ENCODE measurements at regions not wholly inside any gene's neighbourhood (a gene's known extent, or its start where the extent isn't known, plus 50 kb on each side); places are given as distances from the start of the nearest gene placed in this dataset.

GRCh38 chr2:220143336-220143735 lies 515.9 kb downstream of the SLC4A3 start:
- ATAC-seq: peak; percentile 38; the same call in 2 of the 3 replicates
- Histone ChIP-seq H3K4me2 (ENCODE audit: low read depth, low read length) (no peak overlapping the region), H2AFZ (ENCODE audit: low read length) (no peak overlapping the region), H3K36me3 (replicated peaks in 1 of 2; ENCODE audit: control insufficient read depth in 1 of 2, insufficient read depth in 2 of 2, low read length in 2 of 2) (no peaks in the 10 kb centered on the region), H3K9ac (ENCODE audit: insufficient read depth, low read depth, low read length) (no peak overlapping the region), H3K27me3 (ENCODE audit: control insufficient read depth in 1 of 2, insufficient read depth in 2 of 2, low read length in 2 of 2) (no peaks in the 10 kb centered on the region; a peak in 1 of 5 replicates), H4K20me1 (ENCODE audit: insufficient read depth, low read length) (no peaks in the 10 kb centered on the region), H3K4me3 (replicated peaks in 1 of 3; ENCODE audit: insufficient read depth in 1 of 3, low read depth in 2 of 3, low read length in 3 of 3) (no peak overlapping the region), H3K4me1 (ENCODE audit: insufficient read depth, low read length) (no peaks in the 10 kb centered on the region), H3K27ac (ENCODE audit: extremely low read length, insufficient read depth, low read length) (no peak overlapping the region), H3K79me2 (ENCODE audit: insufficient read depth, low read length) (no peaks in the 10 kb centered on the region), H3K9me3 (ENCODE audit: low read length) (no peaks in the 10 kb centered on the region)
- FAIRE-seq: no peak
- CTCF ChIA-PET (ENCODE audit: low intra/inter-chr PET ratio, low total read pairs): no interaction called here
- POLR2A ChIA-PET: no interaction called here
- 0% methylated on average over 2 of the region's 2 CpGs for WGBS (ENCODE audit: low lambda C conversion rate)
- in situ Hi-C loops (cut with HindIII; ENCODE audit: extremely low pct_ligation_motif_present, low pct_unique_long_range_greater_than_20kb) (no loop called here), intact Hi-C loops (cut with micrococcal nuclease; ENCODE audit: unreplicated experiment) (loop anchor here (1.0 kb wide), 1 partner anchor 29 kb away; no protein-coding TSS in a partner anchor)
- TF ChIP-seq RXRB (CRISPR knock-in tag; IDR thresholded peaks at IDR 0.05; ENCODE audit: borderline replicate concordance): no peak
- TF ChIP-seq ZGPAT (CRISPR knock-in tag; IDR thresholded peaks at IDR 0.05): no peak
- TF ChIP-seq CEBPB (IDR thresholded peaks at IDR 0.05; ENCODE audit: borderline replicate concordance, low read depth, low read length): peak; percentile 18; the same call in 1 of the 2 replicates
- no peak for TF ChIP-seq JDP2 (CRISPR knock-in tag; IDR thresholded peaks at IDR 0.05; ENCODE audit: borderline replicate concordance)
- peak; percentile 53 for TF ChIP-seq FOSL2 (CRISPR knock-in tag; IDR thresholded peaks at IDR 0.05)
- TF ChIP-seq ZNF788 (CRISPR knock-in tag; IDR thresholded peaks at IDR 0.05; ENCODE audit: borderline replicate concordance): no peak
- no peak for TF ChIP-seq ELF1 (CRISPR knock-in tag; IDR thresholded peaks at IDR 0.05)
- BruUV-seq (replicated peaks): no TSS peak
- DNase-seq (ENCODE audit: low spot score): peak; percentile 37

GRCh38 chr2:220144411-220144810 lies 517.0 kb downstream of the SLC4A3 start:
- no peak for DNase-seq (ENCODE audit: low spot score)
- no peak for FAIRE-seq
- in situ Hi-C loops (cut with HindIII; ENCODE audit: extremely low pct_ligation_motif_present, low pct_unique_long_range_greater_than_20kb) (no loop called here), intact Hi-C loops (cut with micrococcal nuclease; ENCODE audit: unreplicated experiment) (no loop called here)
- no peak for ATAC-seq
- no peak overlapping the region for H2AFZ ChIP-seq (ENCODE audit: low read length)
- no peak overlapping the region for H3K4me2 ChIP-seq (ENCODE audit: low read depth, low read length)
- POLR2A ChIA-PET: no interaction called here
- CTCF ChIA-PET (ENCODE audit: low intra/inter-chr PET ratio, low total read pairs): no interaction called here
- H3K4me1 ChIP-seq (ENCODE audit: insufficient read depth, low read length): no peaks in the 10 kb centered on the region
- H3K4me3 ChIP-seq (replicated peaks in 1 of 3; ENCODE audit: insufficient read depth in 1 of 3, low read depth in 2 of 3, low read length in 3 of 3): no peak overlapping the region
- no peaks in the 10 kb centered on the region for H4K20me1 ChIP-seq (ENCODE audit: insufficient read depth, low read length)
- 0% methylated on average over 2 of the region's 2 CpGs for WGBS (ENCODE audit: low lambda C conversion rate)
- no peaks in the 10 kb centered on the region for H3K36me3 ChIP-seq (replicated peaks in 1 of 2; ENCODE audit: control insufficient read depth in 1 of 2, insufficient read depth in 2 of 2, low read length in 2 of 2)
- BruUV-seq (replicated peaks): no TSS peak
- H3K79me2 ChIP-seq (ENCODE audit: insufficient read depth, low read length): no peaks in the 10 kb centered on the region
- H3K9me3 ChIP-seq (ENCODE audit: low read length): no peaks in the 10 kb centered on the region
- no peak overlapping the region for H3K9ac ChIP-seq (ENCODE audit: insufficient read depth, low read depth, low read length)
- H3K27ac ChIP-seq (ENCODE audit: extremely low read length, insufficient read depth, low read length): no peak overlapping the region
- H3K27me3 ChIP-seq (ENCODE audit: control insufficient read depth in 1 of 2, insufficient read depth in 2 of 2, low read length in 2 of 2): no peaks in the 10 kb centered on the region; a peak in 1 of 5 replicates
- TF ChIP-seq ZNF839 (CRISPR knock-in tag; IDR thresholded peaks at IDR 0.05; ENCODE audit: borderline replicate concordance) (no peak), PRDM4 (CRISPR knock-in tag; IDR thresholded peaks at IDR 0.05; ENCODE audit: borderline replicate concordance) (no peak), ZNF503 (CRISPR knock-in tag; IDR thresholded peaks at IDR 0.05) (no peak), ADNP (CRISPR knock-in tag; IDR thresholded peaks at IDR 0.05) (no peak), ZSCAN30 (CRISPR knock-in tag; IDR thresholded peaks at IDR 0.05) (no peak), ZBTB1 (CRISPR knock-in tag; IDR thresholded peaks at IDR 0.05; ENCODE audit: borderline replicate concordance) (no peak), NFKBIZ (CRISPR knock-in tag; IDR thresholded peaks at IDR 0.05) (no peak), MBNL3 (CRISPR knock-in tag; conservative IDR thresholded peaks at IDR 0.05) (no peak)
